ENCODE measurements at regions not wholly inside any gene's neighbourhood (a gene's known extent, or its start where the extent isn't known, plus 50 kb on each side); places are given as distances from the start of the nearest gene placed in this dataset.

GRCh38 chr10:44044549-44044948 lies 340.3 kb downstream of the CXCL12 start:
- Histone ChIP-seq H3K27ac (ENCODE audit: low read depth, low read length) (no peak overlapping the region), H3K4me3 (ENCODE audit: low read depth in 1 of 2, low read length in 2 of 2) (no peak overlapping the region), H3K9me3 (ENCODE audit: low read length) (no peaks in the 10 kb centered on the region)

GRCh38 chr10:44043646-44044375 lies 341.1 kb downstream of the CXCL12 start:
- Histone ChIP-seq H3K36me3 (ENCODE audit: insufficient read depth, low read length) (no peaks in the 10 kb centered on the region), H3K4me3 (ENCODE audit: low read depth in 1 of 2, low read length in 2 of 2) (no peak overlapping the region), H3K9ac (ENCODE audit: low read length) (no peak overlapping the region), H3K27ac (ENCODE audit: low read depth, low read length) (no peak overlapping the region), H3K9me3 (ENCODE audit: low read length) (no peaks in the 10 kb centered on the region), H3K27me3 (ENCODE audit: control insufficient read depth in 1 of 2, insufficient read depth in 2 of 2, low read length in 2 of 2) (no peaks in the 10 kb centered on the region), H3K4me1 (ENCODE audit: insufficient read depth, low read length) (peaks cover 31% of the 10 kb centered on the region)

More at GRCh38 chr10:44044549-44044948, 340.3 kb downstream of the CXCL12 start:
- Histone ChIP-seq H3K4me1 (ENCODE audit: insufficient read depth, low read length) (peaks cover 31% of the 10 kb centered on the region), H3K27me3 (ENCODE audit: control insufficient read depth in 1 of 2, insufficient read depth in 2 of 2, low read length in 2 of 2) (no peaks in the 10 kb centered on the region), H3K36me3 (ENCODE audit: insufficient read depth, low read length) (no peaks in the 10 kb centered on the region), H3K9ac (ENCODE audit: low read length) (no peak overlapping the region)

GRCh38 chr10:44042926-44043602 lies 341.8 kb downstream of the CXCL12 start:
- peaks cover 31% of the 10 kb centered on the region for H3K4me1 ChIP-seq (ENCODE audit: insufficient read depth, low read length)

GRCh38 chr10:44042075-44042770 lies 342.7 kb downstream of the CXCL12 start:
- H3K27me3 ChIP-seq (ENCODE audit: control insufficient read depth in 1 of 2, insufficient read depth in 2 of 2, low read length in 2 of 2): no peaks in the 10 kb centered on the region
- no peak overlapping the region for H3K4me3 ChIP-seq (ENCODE audit: low read depth in 1 of 2, low read length in 2 of 2)
- H3K9ac ChIP-seq (ENCODE audit: low read length): no peak overlapping the region
- H3K27ac ChIP-seq (ENCODE audit: low read depth, low read length): no peak overlapping the region
- H3K9me3 ChIP-seq (ENCODE audit: low read length): no peaks in the 10 kb centered on the region
- H3K4me1 ChIP-seq (ENCODE audit: insufficient read depth, low read length): peaks cover 24% of the 10 kb centered on the region
- no peaks in the 10 kb centered on the region for H3K36me3 ChIP-seq (ENCODE audit: insufficient read depth, low read length)

More at GRCh38 chr10:44042926-44043602, 341.8 kb downstream of the CXCL12 start:
- H3K4me3 ChIP-seq (ENCODE audit: low read depth in 1 of 2, low read length in 2 of 2): no peak overlapping the region
- no peaks in the 10 kb centered on the region for H3K9me3 ChIP-seq (ENCODE audit: low read length)
- no peaks in the 10 kb centered on the region for H3K36me3 ChIP-seq (ENCODE audit: insufficient read depth, low read length)
- H3K27ac ChIP-seq (ENCODE audit: low read depth, low read length): no peak overlapping the region
- H3K9ac ChIP-seq (ENCODE audit: low read length): no peak overlapping the region
- H3K27me3 ChIP-seq (ENCODE audit: control insufficient read depth in 1 of 2, insufficient read depth in 2 of 2, low read length in 2 of 2): no peaks in the 10 kb centered on the region

GRCh38 chr10:44039599-44039998 lies 345.3 kb downstream of the CXCL12 start:
- no peaks in the 10 kb centered on the region for H3K36me3 ChIP-seq (ENCODE audit: insufficient read depth, low read length)
- no peaks in the 10 kb centered on the region for H3K9me3 ChIP-seq (ENCODE audit: low read length)
- no peaks in the 10 kb centered on the region for H3K27me3 ChIP-seq (ENCODE audit: control insufficient read depth in 1 of 2, insufficient read depth in 2 of 2, low read length in 2 of 2)

GRCh38 chr10:44036425-44036824 lies 348.5 kb downstream of the CXCL12 start:
- H3K9ac ChIP-seq (ENCODE audit: low read length): no peak overlapping the region
- H3K9me3 ChIP-seq (ENCODE audit: low read length): no peaks in the 10 kb centered on the region
- no peaks in the 10 kb centered on the region for H3K27me3 ChIP-seq (ENCODE audit: control insufficient read depth in 1 of 2, insufficient read depth in 2 of 2, low read length in 2 of 2)
- no peaks in the 10 kb centered on the region for H3K36me3 ChIP-seq (ENCODE audit: insufficient read depth, low read length)
- peaks cover 5% of the 10 kb centered on the region for H3K4me1 ChIP-seq (ENCODE audit: insufficient read depth, low read length)
- H3K27ac ChIP-seq (ENCODE audit: low read depth, low read length): no peak overlapping the region
- H3K4me3 ChIP-seq (ENCODE audit: low read depth in 1 of 2, low read length in 2 of 2): no peak overlapping the region

More at GRCh38 chr10:44039599-44039998, 345.3 kb downstream of the CXCL12 start:
- peaks cover under 1% of the 10 kb centered on the region for H3K4me1 ChIP-seq (ENCODE audit: insufficient read depth, low read length)
- H3K4me3 ChIP-seq (ENCODE audit: low read depth in 1 of 2, low read length in 2 of 2): no peak overlapping the region
- no peak overlapping the region for H3K27ac ChIP-seq (ENCODE audit: low read depth, low read length)
- H3K9ac ChIP-seq (ENCODE audit: low read length): no peak overlapping the region

GRCh38 chr10:44035474-44036197 lies 349.3 kb downstream of the CXCL12 start:
- peaks cover 12% of the 10 kb centered on the region for H3K4me1 ChIP-seq (ENCODE audit: insufficient read depth, low read length)
- H3K4me3 ChIP-seq (ENCODE audit: low read depth in 1 of 2, low read length in 2 of 2): no peak overlapping the region
- no peaks in the 10 kb centered on the region for H3K9me3 ChIP-seq (ENCODE audit: low read length)
- H3K36me3 ChIP-seq (ENCODE audit: insufficient read depth, low read length): no peaks in the 10 kb centered on the region
- no peak overlapping the region for H3K9ac ChIP-seq (ENCODE audit: low read length)
- no peaks in the 10 kb centered on the region for H3K27me3 ChIP-seq (ENCODE audit: control insufficient read depth in 1 of 2, insufficient read depth in 2 of 2, low read length in 2 of 2)
- no peak overlapping the region for H3K27ac ChIP-seq (ENCODE audit: low read depth, low read length)

GRCh38 chr10:44034946-44035345 lies 350.0 kb downstream of the CXCL12 start:
- H3K4me1 ChIP-seq (ENCODE audit: insufficient read depth, low read length): peaks cover 19% of the 10 kb centered on the region
- H3K27ac ChIP-seq (ENCODE audit: low read depth, low read length): no peak overlapping the region
- H3K9me3 ChIP-seq (ENCODE audit: low read length): no peaks in the 10 kb centered on the region
- no peaks in the 10 kb centered on the region for H3K27me3 ChIP-seq (ENCODE audit: control insufficient read depth in 1 of 2, insufficient read depth in 2 of 2, low read length in 2 of 2)
- H3K36me3 ChIP-seq (ENCODE audit: insufficient read depth, low read length): no peaks in the 10 kb centered on the region
- no peak overlapping the region for H3K4me3 ChIP-seq (ENCODE audit: low read depth in 1 of 2, low read length in 2 of 2)
- H3K9ac ChIP-seq (ENCODE audit: low read length): no peak overlapping the region

- Histone ChIP-seq H3K9me3 (ENCODE audit: low read length) (no peaks in the 10 kb centered on the region), H3K9ac (ENCODE audit: low read length) (no peak overlapping the region), H3K4me3 (ENCODE audit: low read depth in 1 of 2, low read length in 2 of 2) (no peak overlapping the region), H3K27me3 (ENCODE audit: control insufficient read depth in 1 of 2, insufficient read depth in 2 of 2, low read length in 2 of 2) (no peaks in the 10 kb centered on the region), H3K36me3 (ENCODE audit: insufficient read depth, low read length) (no peaks in the 10 kb centered on the region), H3K27ac (ENCODE audit: low read depth, low read length) (no peak overlapping the region), H3K4me1 (ENCODE audit: insufficient read depth, low read length) (peaks cover 19% of the 10 kb centered on the region)
These were observed 351.9 kb downstream of the CXCL12 start for GRCh38 chr10:44033008-44033407.

GRCh38 chr10:44032216-44032615 lies 352.7 kb downstream of the CXCL12 start:
- no peak overlapping the region for H3K4me3 ChIP-seq (ENCODE audit: low read depth in 1 of 2, low read length in 2 of 2)
- peaks cover 19% of the 10 kb centered on the region for H3K4me1 ChIP-seq (ENCODE audit: insufficient read depth, low read length)
- no peak overlapping the region for H3K9ac ChIP-seq (ENCODE audit: low read length)
- no peaks in the 10 kb centered on the region for H3K27me3 ChIP-seq (ENCODE audit: control insufficient read depth in 1 of 2, insufficient read depth in 2 of 2, low read length in 2 of 2)
- no peaks in the 10 kb centered on the region for H3K36me3 ChIP-seq (ENCODE audit: insufficient read depth, low read length)
- H3K9me3 ChIP-seq (ENCODE audit: low read length): no peaks in the 10 kb centered on the region
- H3K27ac ChIP-seq (ENCODE audit: low read depth, low read length): no peak overlapping the region

- H3K27me3 ChIP-seq (ENCODE audit: control insufficient read depth in 1 of 2, insufficient read depth in 2 of 2, low read length in 2 of 2): no peaks in the 10 kb centered on the region
- H3K27ac ChIP-seq (ENCODE audit: low read depth, low read length): no peak overlapping the region
- no peaks in the 10 kb centered on the region for H3K9me3 ChIP-seq (ENCODE audit: low read length)
- H3K9ac ChIP-seq (ENCODE audit: low read length): no peak overlapping the region
- no peak overlapping the region for H3K4me3 ChIP-seq (ENCODE audit: low read depth in 1 of 2, low read length in 2 of 2)
- H3K36me3 ChIP-seq (ENCODE audit: insufficient read depth, low read length): no peaks in the 10 kb centered on the region
- H3K4me1 ChIP-seq (ENCODE audit: insufficient read depth, low read length): peaks cover 19% of the 10 kb centered on the region
These were observed 354.2 kb downstream of the CXCL12 start for GRCh38 chr10:44030738-44031137.
